Karpas-422 (cell line): ENCODE measurements at regions not wholly inside any gene's neighbourhood (a gene's known extent, or its start where the extent isn't known, plus 50 kb on each side); places are given as distances from the start of the nearest gene placed in this dataset.
A peak's percentile ranks its signal among the peaks of the same experiment; 100 is the strongest.

Source experiments
- DNase-seq: peaks from one replicate; pipeline ENCODE4 v3.0.0-alpha.2; 2015
- H2AFZ ChIP-seq: fragments of 200-600 bp; sonication (generic); 2 replicates; pipeline ENCODE4 v1.6.1; 2014; ENCODE audit warnings: antibody characterized with exemption, low read length, mixed read lengths
- H3K27ac ChIP-seq: fragments of 200-600 bp; sonication (generic); 2 replicates; pipeline ENCODE4 v1.5.1; 2014; ENCODE audit warnings: mild to moderate bottlenecking, low read length, moderate library complexity
- H3K27me3 ChIP-seq: fragments of 200-600 bp; sonication (generic); 2 replicates; pipeline ENCODE4 v1.6.1; 2014; ENCODE audit warnings: low read length, mixed read lengths
- H3K36me3 ChIP-seq: fragments of 200-600 bp; sonication (generic); 2 replicates; pipeline ENCODE4 v1.6.1; 2014; ENCODE audit warnings: low read length, mixed read lengths; ENCODE audit not compliant: insufficient read depth
- H3K4me1 ChIP-seq: fragments of 200-600 bp; sonication (generic); 2 replicates; pipeline ENCODE4 v1.6.1; 2014; ENCODE audit warnings: mild to moderate bottlenecking, low read length, mixed read lengths
- H3K4me2 ChIP-seq: fragments of 200-600 bp; sonication (generic); 2 replicates; pipeline ENCODE4 v1.6.1; 2014; ENCODE audit warnings: low read length, low read depth, mild to moderate bottlenecking; ENCODE audit not compliant: poor library complexity, severe bottlenecking
- H3K4me3 ChIP-seq: fragments of 200-600 bp; sonication (generic); 2 replicates; pipeline ENCODE4 v1.5.1; 2014; ENCODE audit warnings: mild to moderate bottlenecking, antibody characterized with exemption, low read length, mixed read lengths
- H3K79me2 ChIP-seq: fragments of 200-600 bp; sonication (generic); 2 replicates; pipeline ENCODE4 v1.6.1; 2014; ENCODE audit warnings: mild to moderate bottlenecking, low read length, mixed read lengths
- H3K9ac ChIP-seq: fragments of 200-600 bp; sonication (generic); 2 replicates; pipeline ENCODE4 v1.6.0; 2014; ENCODE audit warnings: low read length
- H3K9me2 ChIP-seq: fragments of 200-600 bp; sonication (generic), shearing (Covaris generic); replicated peaks from 2 replicates; pipeline ENCODE4 v1.6.0; 2014; ENCODE audit warnings: mild to moderate bottlenecking, low read length, moderate library complexity; ENCODE audit not compliant: insufficient read depth
- H3K9me3 ChIP-seq: fragments of 300-700, 200-600 bp; sonication (generic); 2 replicates; pipeline ENCODE4 v1.6.1; 2014; ENCODE audit warnings: low read length, mixed read lengths
- H4K20me1 ChIP-seq: fragments of 200-600 bp; sonication (generic); 2 replicates; pipeline ENCODE4 v1.6.1; 2014; ENCODE audit warnings: mild to moderate bottlenecking, antibody characterized with exemption, low read length, low read depth; ENCODE audit not compliant: insufficient read depth

DNA sequence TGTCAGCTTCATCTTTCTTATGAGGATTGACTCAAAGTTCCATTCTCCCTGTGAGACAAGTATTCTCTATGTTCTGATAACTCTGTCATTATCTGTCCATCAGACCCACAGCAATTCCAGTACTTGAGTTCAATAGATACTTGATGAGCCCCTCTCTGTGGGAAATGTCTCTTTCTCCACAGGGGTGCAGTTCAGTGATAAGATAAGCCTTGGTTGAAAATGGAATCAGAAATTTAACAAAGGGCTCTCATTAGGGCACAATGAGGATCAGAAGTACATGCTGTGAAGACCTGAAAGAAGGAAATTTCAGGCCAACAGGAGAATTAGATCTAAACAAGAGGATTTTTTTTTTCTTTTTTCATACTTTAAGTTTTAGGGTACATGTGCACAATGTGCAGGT is 737.3 kb downstream of the MTRR start:
- H3K27me3 ChIP-seq: no peaks in the 10 kb centered on the region
- no peak overlapping the region for H3K27ac ChIP-seq
- no peaks in the 10 kb centered on the region for H3K79me2 ChIP-seq
- no peaks in the 10 kb centered on the region for H3K9me2 ChIP-seq
- no peak overlapping the region for H2AFZ ChIP-seq
- H3K4me2 ChIP-seq: no peak overlapping the region
- no peak overlapping the region for H3K4me3 ChIP-seq
- H4K20me1 ChIP-seq: no peaks in the 10 kb centered on the region
- H3K9ac ChIP-seq: no peak overlapping the region
- DNase-seq: no peak
- H3K9me3 ChIP-seq: peaks cover 17% of the 10 kb centered on the region
- H3K36me3 ChIP-seq: no peaks in the 10 kb centered on the region
- no peaks in the 10 kb centered on the region for H3K4me1 ChIP-seq

- peaks cover 10% of the 10 kb centered on the region for H3K9me3 ChIP-seq
- no peak overlapping the region for H2AFZ ChIP-seq
- no peaks in the 10 kb centered on the region for H3K27me3 ChIP-seq
- H4K20me1 ChIP-seq: no peaks in the 10 kb centered on the region
- no peak overlapping the region for H3K4me3 ChIP-seq
- no peak for DNase-seq
- H3K9me2 ChIP-seq: no peaks in the 10 kb centered on the region
- no peaks in the 10 kb centered on the region for H3K4me1 ChIP-seq
- no peak overlapping the region for H3K9ac ChIP-seq
- no peaks in the 10 kb centered on the region for H3K79me2 ChIP-seq
- H3K36me3 ChIP-seq: no peaks in the 10 kb centered on the region
- H3K4me2 ChIP-seq: no peak overlapping the region
- no peak overlapping the region for H3K27ac ChIP-seq
Observed at GRCh38 chr5:8611067-8611466, 742.1 kb downstream of the MTRR start.

DNA sequence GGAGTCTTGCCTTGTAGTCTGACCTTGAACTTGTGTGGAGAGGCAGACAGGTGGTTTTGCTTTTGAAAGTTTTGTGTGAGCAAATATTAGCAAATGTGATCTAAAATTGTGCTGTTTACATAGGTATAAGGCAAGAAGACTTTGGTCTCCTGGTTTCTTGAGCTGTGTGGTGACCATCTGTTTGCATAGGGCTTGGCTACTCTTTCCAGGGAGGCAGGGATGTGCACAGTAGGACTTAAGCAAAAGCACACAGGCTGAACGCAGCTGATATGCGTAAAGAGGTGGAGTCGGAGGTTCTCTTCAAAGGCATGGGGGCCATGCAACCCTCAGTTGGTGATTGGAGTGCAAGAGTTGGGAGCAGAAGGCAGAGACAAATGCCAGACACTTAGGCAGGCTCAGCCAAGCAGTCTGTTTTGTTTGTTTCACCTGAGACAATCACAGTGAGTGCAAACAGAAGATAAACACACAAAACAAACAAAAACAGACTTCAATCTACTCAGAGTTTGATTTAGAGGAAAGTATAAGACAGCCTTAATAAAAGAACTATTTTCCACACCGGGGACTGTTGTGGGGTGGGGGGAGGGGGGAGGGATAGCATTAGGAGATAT is 744.2 kb downstream of the MTRR start:
- Histone ChIP-seq H3K4me3 (no peak overlapping the region), H3K27me3 (no peaks in the 10 kb centered on the region), H3K9ac (no peak overlapping the region), H3K9me2 (no peaks in the 10 kb centered on the region), H3K27ac (no peak overlapping the region), H3K79me2 (no peaks in the 10 kb centered on the region), H4K20me1 (no peaks in the 10 kb centered on the region), H3K4me2 (no peak overlapping the region), H2AFZ (no peak overlapping the region), H3K9me3 (peaks cover 10% of the 10 kb centered on the region), H3K4me1 (no peaks in the 10 kb centered on the region), H3K36me3 (no peaks in the 10 kb centered on the region)
- DNase-seq: no peak

- no peaks in the 10 kb centered on the region for H3K9me2 ChIP-seq
- DNase-seq: peak; percentile 2
- H3K27ac ChIP-seq: no peak overlapping the region
Observed at GRCh38 chr5:8615142-8615858, 746.4 kb downstream of the MTRR start.

GRCh38 chr5:8628521-8628920 is 759.6 kb downstream of the MTRR start:
- Histone ChIP-seq H2AFZ (no peak overlapping the region), H3K27me3 (no peaks in the 10 kb centered on the region), H3K79me2 (no peaks in the 10 kb centered on the region), H3K4me3 (no peak overlapping the region), H3K9me3 (no peaks in the 10 kb centered on the region), H3K4me2 (no peak overlapping the region), H3K36me3 (no peaks in the 10 kb centered on the region), H3K9me2 (no peaks in the 10 kb centered on the region), H3K9ac (no peak overlapping the region), H3K27ac (no peak overlapping the region), H4K20me1 (no peaks in the 10 kb centered on the region), H3K4me1 (no peaks in the 10 kb centered on the region)
- DNase-seq: no peak

More at GRCh38 chr5:8615142-8615858, 746.4 kb downstream of the MTRR start:
- no peaks in the 10 kb centered on the region for H3K4me1 ChIP-seq
- no peak overlapping the region for H3K4me3 ChIP-seq
- H4K20me1 ChIP-seq: no peaks in the 10 kb centered on the region
- H3K9me3 ChIP-seq: peaks cover 11% of the 10 kb centered on the region; the same call in 1 of the 2 replicates
- no peak overlapping the region for H3K4me2 ChIP-seq
- H3K36me3 ChIP-seq: no peaks in the 10 kb centered on the region
- no peaks in the 10 kb centered on the region for H3K27me3 ChIP-seq
- H3K79me2 ChIP-seq: no peaks in the 10 kb centered on the region
- H2AFZ ChIP-seq: no peak overlapping the region
- H3K9ac ChIP-seq: no peak overlapping the region

DNA sequence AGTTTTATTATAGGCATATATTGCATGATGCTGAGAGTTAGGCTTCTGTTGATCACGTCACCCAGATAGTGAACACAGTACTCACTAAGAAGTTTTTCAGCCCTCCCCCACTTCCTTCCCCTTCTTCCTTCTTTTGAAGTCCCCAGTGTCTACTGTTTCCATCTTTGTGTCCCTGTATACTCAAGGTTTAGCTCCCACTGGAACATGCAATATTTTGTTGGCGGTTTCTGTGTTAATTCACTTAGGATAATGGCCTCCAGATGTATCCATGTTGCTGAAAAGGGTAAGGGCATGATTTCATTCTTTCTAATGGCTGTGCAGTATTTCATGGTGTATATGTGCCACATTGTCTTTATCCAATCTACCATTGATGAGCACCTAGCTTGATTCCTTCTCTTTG is 764.3 kb downstream of the MTRR start:
- H3K9me2 ChIP-seq: no peaks in the 10 kb centered on the region
- no peak for DNase-seq
- H3K79me2 ChIP-seq: no peaks in the 10 kb centered on the region
- H3K27me3 ChIP-seq: no peaks in the 10 kb centered on the region
- H2AFZ ChIP-seq: no peak overlapping the region
- no peak overlapping the region for H3K4me2 ChIP-seq
- H3K27ac ChIP-seq: peak overlapping the region; percentile 11; the same call in 1 of the 2 replicates
- H3K9me3 ChIP-seq: peaks cover 5% of the 10 kb centered on the region; the same call in 1 of the 2 replicates
- no peaks in the 10 kb centered on the region for H3K4me1 ChIP-seq
- no peak overlapping the region for H3K9ac ChIP-seq
- no peak overlapping the region for H3K4me3 ChIP-seq
- H4K20me1 ChIP-seq: no peaks in the 10 kb centered on the region
- H3K36me3 ChIP-seq: no peaks in the 10 kb centered on the region

DNA sequence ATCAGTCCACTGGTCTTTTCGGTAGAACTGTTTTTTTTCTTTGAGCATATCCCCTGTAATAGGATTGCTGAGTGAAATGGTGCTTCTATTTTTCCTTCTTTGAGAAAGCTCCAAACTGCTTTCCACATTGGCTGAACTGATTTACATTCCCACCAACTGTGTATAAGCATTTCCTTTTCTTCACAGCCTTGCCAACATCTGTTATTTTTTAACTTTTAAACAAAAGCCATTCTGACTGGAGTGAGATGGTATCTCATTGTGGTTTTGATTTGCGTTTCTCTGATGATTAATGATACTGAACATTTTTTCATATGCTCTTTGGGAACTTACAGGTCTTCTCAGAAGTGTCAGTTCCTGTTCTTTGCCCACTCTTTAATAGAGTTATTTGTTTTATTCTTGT is 764.7 kb downstream of the MTRR start:
- no peak overlapping the region for H3K4me3 ChIP-seq
- no peaks in the 10 kb centered on the region for H3K79me2 ChIP-seq
- H3K36me3 ChIP-seq: no peaks in the 10 kb centered on the region
- H3K9me2 ChIP-seq: no peaks in the 10 kb centered on the region
- H2AFZ ChIP-seq: no peak overlapping the region
- no peaks in the 10 kb centered on the region for H4K20me1 ChIP-seq
- H3K4me2 ChIP-seq: no peak overlapping the region
- no peak overlapping the region for H3K9ac ChIP-seq
- peak overlapping the region; percentile 11; the same call in 1 of the 2 replicates for H3K27ac ChIP-seq
- DNase-seq: peak; percentile 14
- peaks cover 5% of the 10 kb centered on the region; the same call in 1 of the 2 replicates for H3K9me3 ChIP-seq
- no peaks in the 10 kb centered on the region for H3K27me3 ChIP-seq
- no peaks in the 10 kb centered on the region for H3K4me1 ChIP-seq

DNA sequence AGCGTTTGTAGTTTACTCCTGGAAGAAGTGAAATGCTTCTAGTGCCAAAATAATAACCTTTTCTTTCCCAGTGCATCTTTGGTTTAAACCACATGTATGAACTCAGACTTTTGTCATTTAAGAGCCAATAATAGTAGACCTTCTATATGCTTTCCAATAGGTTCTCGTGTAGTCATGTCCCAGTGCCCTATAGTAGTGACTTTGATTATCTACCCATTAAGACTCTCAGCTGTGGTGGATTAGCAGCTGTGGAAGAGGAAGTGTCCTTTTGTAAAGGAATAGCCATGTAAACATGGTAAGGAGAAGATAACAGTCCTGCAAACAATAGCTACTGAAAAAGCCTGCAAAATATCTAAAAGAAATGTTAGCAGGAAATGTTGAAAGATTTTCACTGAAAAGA is 765.3 kb downstream of the MTRR start:
- no peaks in the 10 kb centered on the region for H3K9me2 ChIP-seq
- peaks cover 7% of the 10 kb centered on the region for H3K9me3 ChIP-seq
- no peak overlapping the region for H3K4me2 ChIP-seq
- no peak overlapping the region for H3K9ac ChIP-seq
- 0 out of 2 replicates have a peak overlapping the region, but pooled peaks have one; percentile 6 for H3K27ac ChIP-seq
- no peak overlapping the region for H3K4me3 ChIP-seq
- no peak overlapping the region for H2AFZ ChIP-seq
- H3K27me3 ChIP-seq: no peaks in the 10 kb centered on the region
- no peaks in the 10 kb centered on the region for H3K79me2 ChIP-seq
- no peaks in the 10 kb centered on the region for H3K36me3 ChIP-seq
- H4K20me1 ChIP-seq: no peaks in the 10 kb centered on the region
- peak; percentile 15 for DNase-seq
- no peaks in the 10 kb centered on the region for H3K4me1 ChIP-seq
